WI38 (cell line): ENCODE measurements at regions not wholly inside any gene's neighbourhood (a gene's known extent, or its start where the extent isn't known, plus 50 kb on each side); places are given as distances from the start of the nearest gene placed in this dataset.

ENCODE experiments used
- H3K4me3 ChIP-seq: 2 replicates; pipeline ENCODE4 v1.5.1; 2011; ENCODE audit warnings: low read depth, mild to moderate bottlenecking, control low read depth, low read length
- TF ChIP-seq, protein P1 (sequence below): IDR thresholded peaks from 2 replicates; pipeline ENCODE4 v1.5.1; 2012; ENCODE audit warnings: low read depth, mild to moderate bottlenecking, control low read depth, low read length

DNA sequence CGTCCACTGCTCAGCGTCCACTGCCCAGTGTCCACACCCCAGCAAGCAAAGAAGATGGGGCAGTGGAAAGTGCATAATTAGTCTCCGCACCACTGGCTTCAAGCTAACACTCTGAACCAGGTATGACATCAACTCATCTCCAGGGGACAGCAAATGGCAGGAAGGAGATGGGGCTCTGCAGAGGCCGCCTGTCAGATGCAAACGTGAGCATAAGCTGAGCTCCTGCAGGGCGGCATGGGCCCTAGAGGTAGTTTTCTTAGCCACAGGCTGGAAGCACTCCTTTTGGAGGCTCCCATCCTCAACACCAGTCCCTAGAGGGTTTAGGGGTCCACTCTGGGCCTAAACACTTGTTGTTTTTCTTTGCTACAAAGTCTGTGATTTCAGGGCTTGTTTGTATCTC lies 335.8 kb upstream of the MKI67 start:
- H3K4me3 ChIP-seq = no peak overlapping the region
- TF ChIP-seq, protein P1, sequence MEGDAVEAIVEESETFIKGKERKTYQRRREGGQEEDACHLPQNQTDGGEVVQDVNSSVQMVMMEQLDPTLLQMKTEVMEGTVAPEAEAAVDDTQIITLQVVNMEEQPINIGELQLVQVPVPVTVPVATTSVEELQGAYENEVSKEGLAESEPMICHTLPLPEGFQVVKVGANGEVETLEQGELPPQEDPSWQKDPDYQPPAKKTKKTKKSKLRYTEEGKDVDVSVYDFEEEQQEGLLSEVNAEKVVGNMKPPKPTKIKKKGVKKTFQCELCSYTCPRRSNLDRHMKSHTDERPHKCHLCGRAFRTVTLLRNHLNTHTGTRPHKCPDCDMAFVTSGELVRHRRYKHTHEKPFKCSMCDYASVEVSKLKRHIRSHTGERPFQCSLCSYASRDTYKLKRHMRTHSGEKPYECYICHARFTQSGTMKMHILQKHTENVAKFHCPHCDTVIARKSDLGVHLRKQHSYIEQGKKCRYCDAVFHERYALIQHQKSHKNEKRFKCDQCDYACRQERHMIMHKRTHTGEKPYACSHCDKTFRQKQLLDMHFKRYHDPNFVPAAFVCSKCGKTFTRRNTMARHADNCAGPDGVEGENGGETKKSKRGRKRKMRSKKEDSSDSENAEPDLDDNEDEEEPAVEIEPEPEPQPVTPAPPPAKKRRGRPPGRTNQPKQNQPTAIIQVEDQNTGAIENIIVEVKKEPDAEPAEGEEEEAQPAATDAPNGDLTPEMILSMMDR = no peak

DNA sequence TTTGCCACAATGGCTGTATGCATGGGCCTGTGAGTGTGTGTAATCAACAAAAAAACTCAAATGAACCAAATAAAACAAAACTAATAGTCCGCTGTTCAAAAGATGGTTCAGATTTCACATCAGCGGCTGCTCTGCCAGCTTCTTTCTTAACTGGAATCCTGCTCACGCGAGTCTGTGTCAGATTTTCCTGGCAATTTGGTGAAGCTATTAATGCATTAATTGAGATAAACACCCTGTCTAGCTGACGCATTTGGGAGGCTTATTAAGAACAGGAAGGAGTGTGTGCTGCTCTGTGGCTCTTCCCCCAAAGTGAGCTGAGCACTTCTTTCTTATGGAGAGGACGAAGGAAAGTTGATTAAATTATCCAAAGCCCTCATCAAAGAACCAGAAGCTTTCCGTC lies 336.6 kb upstream of the MKI67 start:
- TF ChIP-seq, protein P1 = no peak
- H3K4me3 ChIP-seq = no peak overlapping the region

DNA sequence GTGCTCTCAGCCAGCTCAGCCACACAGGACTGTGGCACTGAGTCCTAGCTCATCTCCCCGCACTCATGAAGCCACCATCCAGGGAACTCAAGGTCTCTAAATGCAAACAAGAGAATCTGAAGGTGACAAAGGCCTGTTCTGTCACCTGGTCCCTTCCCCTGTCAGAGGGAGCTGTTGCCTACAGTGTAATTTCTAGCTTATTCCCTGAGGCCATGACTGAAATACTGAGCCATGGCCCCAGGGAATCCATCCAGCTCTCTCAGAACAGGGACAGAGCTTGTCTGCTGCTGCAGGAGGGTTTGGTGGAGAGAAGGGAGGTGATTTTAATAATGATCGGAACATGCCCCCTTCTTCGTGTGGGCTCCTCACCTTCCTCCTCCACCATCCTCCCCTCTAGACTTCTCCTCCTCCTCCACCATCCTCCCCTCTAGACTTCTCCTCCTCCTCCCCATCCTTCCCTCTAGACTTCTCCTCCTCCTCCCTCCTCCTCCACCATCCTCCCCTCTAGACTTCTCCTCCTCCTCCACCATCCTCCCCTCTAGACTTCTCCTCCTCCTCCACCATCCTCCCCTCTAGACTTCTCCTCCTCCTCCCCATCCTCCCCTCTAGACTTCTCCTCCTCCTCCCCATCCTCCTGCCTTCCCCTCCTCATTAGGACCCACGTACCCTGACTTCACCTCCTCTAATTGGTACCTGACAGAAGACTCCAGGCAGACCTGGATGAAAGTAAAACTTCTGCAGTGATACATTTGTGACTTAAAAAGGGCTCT lies 338.0 kb upstream of the MKI67 start:
- TF ChIP-seq, protein P1 = no peak
- H3K4me3 ChIP-seq = no peak overlapping the region

DNA sequence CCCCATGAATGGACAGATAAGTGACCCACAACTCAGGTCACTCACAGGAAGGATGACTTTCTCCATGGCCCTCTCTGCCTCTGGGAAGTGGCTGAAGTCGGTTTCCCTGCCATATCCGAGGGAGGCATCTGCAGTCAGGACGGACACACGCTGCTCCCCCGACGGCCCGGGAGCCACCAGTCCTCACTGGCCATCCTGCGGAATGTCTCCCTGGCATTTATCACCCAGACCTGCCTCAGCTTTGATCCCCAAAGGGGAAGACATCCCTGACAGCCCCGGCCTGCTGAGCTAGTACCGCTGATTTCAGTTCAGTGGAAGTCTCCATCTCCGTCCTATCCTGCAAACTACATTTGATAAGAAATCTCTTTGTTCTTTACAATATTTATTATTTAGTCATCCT lies 339.5 kb upstream of the MKI67 start:
- H3K4me3 ChIP-seq = no peak overlapping the region
- TF ChIP-seq, protein P1 = no peak

DNA sequence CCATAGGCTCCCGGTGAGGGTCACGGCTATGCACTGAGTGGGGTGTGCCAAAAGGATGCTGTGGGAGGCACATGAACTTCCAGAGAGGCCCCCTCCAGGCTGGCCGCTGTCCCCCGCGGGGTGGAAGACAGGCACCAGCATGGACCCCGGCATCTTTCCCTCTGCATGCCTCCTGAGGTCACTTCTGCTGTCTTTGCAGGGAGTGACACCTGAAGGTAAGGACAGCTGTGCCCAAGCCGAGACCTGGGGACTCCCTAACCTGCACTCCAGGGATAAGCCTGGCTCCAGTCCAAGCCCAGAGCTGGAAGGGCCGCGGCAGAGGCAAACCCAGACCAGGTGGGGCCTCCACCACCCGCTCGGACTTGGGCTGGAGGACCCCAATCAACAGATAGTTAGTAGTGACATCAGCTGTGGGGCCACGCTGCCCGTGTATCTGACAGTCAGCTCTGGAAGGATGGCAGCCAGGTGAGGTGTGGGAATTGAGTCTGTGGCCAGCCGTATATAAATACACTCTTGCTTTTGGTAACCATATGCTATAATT lies 340.7 kb upstream of the MKI67 start:
- TF ChIP-seq, protein P1 = no peak
- H3K4me3 ChIP-seq = no peak overlapping the region

DNA sequence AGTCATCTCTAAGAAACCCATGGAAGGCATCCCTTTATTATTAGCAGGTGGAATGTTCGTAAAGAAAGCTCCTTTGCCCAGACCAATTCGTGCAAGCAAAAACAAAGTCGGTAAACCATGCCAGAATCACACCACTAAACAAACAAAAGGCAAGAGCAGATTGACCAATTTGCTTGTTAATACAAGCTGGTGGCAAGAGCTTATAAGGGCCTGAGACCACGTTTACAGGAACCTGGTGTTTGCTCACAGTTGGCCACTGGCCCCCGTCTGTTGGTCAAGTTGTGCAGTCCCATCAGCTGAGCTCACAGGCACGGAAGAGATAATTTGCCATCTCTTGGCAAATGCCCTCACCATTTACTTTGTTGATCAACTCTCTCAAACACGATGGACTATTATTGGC lies 342.2 kb upstream of the MKI67 start:
- TF ChIP-seq, protein P1 = no peak

DNA sequence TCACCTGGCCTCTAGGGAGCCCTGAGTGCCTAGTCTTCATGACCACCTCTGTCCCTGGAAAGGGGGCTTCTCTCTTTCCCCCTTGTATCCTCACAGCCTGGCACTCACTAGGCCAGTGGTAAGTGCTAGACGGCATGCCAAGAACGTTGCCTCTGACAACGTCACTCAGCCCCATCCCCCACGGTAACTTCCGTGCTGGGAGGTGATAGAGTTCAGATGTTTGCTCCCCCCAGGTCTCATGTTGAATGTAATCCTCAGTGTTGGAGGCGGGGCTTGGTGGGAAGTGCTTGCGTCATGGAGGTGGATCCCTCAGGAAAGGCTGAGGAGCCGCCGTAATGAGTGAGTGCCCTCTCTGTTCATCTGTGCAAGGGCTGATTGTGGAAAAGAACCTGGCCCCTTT lies 343.3 kb upstream of the MKI67 start:
- TF ChIP-seq, protein P1 = no peak
- H3K4me3 ChIP-seq = no peak overlapping the region

More for the DNA sequence above, 342.2 kb upstream of the MKI67 start:
- no peak overlapping the region for H3K4me3 ChIP-seq
